DMS153 treated with DMSO at 0.1 percent for 48 hours (cell line): ENCODE measurements at regions not wholly inside any gene's neighbourhood (a gene's known extent, or its start where the extent isn't known, plus 50 kb on each side); places are given as distances from the start of the nearest gene placed in this dataset.
"Not testable (repeated sequence)": the region's sequence is repeated elsewhere in the genome, so short reads cannot be mapped to it uniquely, and the experiment has no call there.

Source experiments
- DNase-seq: peaks from one replicate; lab custom pipeline; 2025; ENCODE audit not compliant: unreplicated experiment; lab: John Stamatoyannopoulos, UW

GRCh38 chr1:81304187-81304586 is 496.5 kb upstream of the ADGRL2 start:
- DNase-seq = no peak

GRCh38 chr1:81299892-81300291 is 500.8 kb upstream of the ADGRL2 start:
- DNase-seq = no peak

- no peak for DNase-seq
These were observed 502.5 kb upstream of the ADGRL2 start for GRCh38 chr1:81298266-81298665.

- no peak for DNase-seq
These were observed 504.1 kb upstream of the ADGRL2 start for GRCh38 chr1:81296601-81297000.

GRCh38 chr1:81290326-81290725 is 510.4 kb upstream of the ADGRL2 start:
- no peak for DNase-seq

GRCh38 chr1:81288689-81289088 is 512.0 kb upstream of the ADGRL2 start:
- DNase-seq = no peak

GRCh38 chr1:81287411-81288080 is 513.2 kb upstream of the ADGRL2 start:
- no peak for DNase-seq

- no peak for DNase-seq
These were observed 530.7 kb upstream of the ADGRL2 start for GRCh38 chr1:81270051-81270450.

- no peak for DNase-seq
These were observed 535.8 kb upstream of the ADGRL2 start for GRCh38 chr1:81264976-81265375.

GRCh38 chr1:81259625-81260411 is 540.9 kb upstream of the ADGRL2 start:
- no peak for DNase-seq

- no peak for DNase-seq
These were observed 546.2 kb upstream of the ADGRL2 start for GRCh38 chr1:81254560-81254959.

- DNase-seq = no peak
These were observed 546.7 kb upstream of the ADGRL2 start for GRCh38 chr1:81254068-81254467.

GRCh38 chr1:81252471-81253151 is 548.1 kb upstream of the ADGRL2 start:
- DNase-seq = no peak

GRCh38 chr1:81250825-81251224 is 549.9 kb upstream of the ADGRL2 start:
- DNase-seq = not testable (repeated sequence)

GRCh38 chr1:81245084-81245715 is 555.5 kb upstream of the ADGRL2 start:
- DNase-seq = not testable (repeated sequence)

GRCh38 chr1:81244612-81245011 is 556.1 kb upstream of the ADGRL2 start:
- DNase-seq = not testable (repeated sequence)

- DNase-seq = no peak
These were observed 558.6 kb upstream of the ADGRL2 start for GRCh38 chr1:81242103-81242502.

GRCh38 chr1:81238129-81238528 is 562.6 kb upstream of the ADGRL2 start:
- no peak for DNase-seq

- peak; percentile 1 for DNase-seq
These were observed 563.2 kb upstream of the ADGRL2 start for GRCh38 chr1:81237473-81238089.

- no peak for DNase-seq
These were observed 566.5 kb upstream of the ADGRL2 start for GRCh38 chr1:81234237-81234636.

GRCh38 chr1:81233591-81233990 is 567.1 kb upstream of the ADGRL2 start:
- no peak for DNase-seq
